HG03196 (cell line): ENCODE measurements at regions not wholly inside any gene's neighbourhood (a gene's known extent, or its start where the extent isn't known, plus 50 kb on each side); places are given as distances from the start of the nearest gene placed in this dataset.
"Not testable (repeated sequence)": the region's sequence is repeated elsewhere in the genome, so short reads cannot be mapped to it uniquely, and the experiment has no call there.

Experiments used
- ATAC-seq: cut with Tn5 transposase; IDR thresholded peaks from one replicate; pipeline ENCODE4 v1.9.1; 2021; ENCODE audit not compliant: unreplicated experiment

- no peak for ATAC-seq
Measured at GRCh38 chr4:20196476-20196875, 55.2 kb upstream of the SLIT2 start.

GRCh38 chr4:20195071-20195885 is 56.4 kb upstream of the SLIT2 start:
- no peak for ATAC-seq

- no peak for ATAC-seq
Measured at GRCh38 chr4:20194123-20195013, 57.3 kb upstream of the SLIT2 start.

- no peak for ATAC-seq
Measured at GRCh38 chr4:20193141-20193936, 58.4 kb upstream of the SLIT2 start.

- ATAC-seq, result no peak
Measured at GRCh38 chr4:20192736-20193135, 59.0 kb upstream of the SLIT2 start.

GRCh38 chr4:20185103-20185502 is 66.6 kb upstream of the SLIT2 start:
- ATAC-seq, result no peak

GRCh38 chr4:20183131-20183530 is 68.6 kb upstream of the SLIT2 start:
- not testable (repeated sequence) for ATAC-seq

- ATAC-seq, result no peak
Measured at GRCh38 chr4:20181926-20182325, 69.8 kb upstream of the SLIT2 start.

GRCh38 chr4:20180509-20180908 is 71.2 kb upstream of the SLIT2 start:
- ATAC-seq, result no peak

GRCh38 chr4:20178902-20179576 is 72.7 kb upstream of the SLIT2 start:
- ATAC-seq, result no peak

- no peak for ATAC-seq
Measured at GRCh38 chr4:20176881-20177280, 74.8 kb upstream of the SLIT2 start.

GRCh38 chr4:20172070-20172760 is 79.5 kb upstream of the SLIT2 start:
- ATAC-seq, result no peak

GRCh38 chr4:20166544-20166943 is 85.2 kb upstream of the SLIT2 start:
- no peak for ATAC-seq

GRCh38 chr4:20159516-20159915 is 92.2 kb upstream of the SLIT2 start:
- ATAC-seq, result no peak

- no peak for ATAC-seq
Measured at GRCh38 chr4:20158195-20158594, 93.5 kb upstream of the SLIT2 start.

GRCh38 chr4:20151436-20151835 is 100.3 kb upstream of the SLIT2 start:
- no peak for ATAC-seq

- ATAC-seq, result not testable (repeated sequence)
Measured at GRCh38 chr4:20149143-20149542, 102.6 kb upstream of the SLIT2 start.

GRCh38 chr4:20137176-20137575 is 114.5 kb upstream of the SLIT2 start:
- ATAC-seq, result no peak

- ATAC-seq, result no peak
Measured at GRCh38 chr4:20127626-20128025, 124.1 kb upstream of the SLIT2 start.

- ATAC-seq, result no peak
Measured at GRCh38 chr4:20126906-20127305, 124.8 kb upstream of the SLIT2 start.
